ENCODE measurements at regions not wholly inside any gene's neighbourhood (a gene's known extent, or its start where the extent isn't known, plus 50 kb on each side); places are given as distances from the start of the nearest gene placed in this dataset.

DNA sequence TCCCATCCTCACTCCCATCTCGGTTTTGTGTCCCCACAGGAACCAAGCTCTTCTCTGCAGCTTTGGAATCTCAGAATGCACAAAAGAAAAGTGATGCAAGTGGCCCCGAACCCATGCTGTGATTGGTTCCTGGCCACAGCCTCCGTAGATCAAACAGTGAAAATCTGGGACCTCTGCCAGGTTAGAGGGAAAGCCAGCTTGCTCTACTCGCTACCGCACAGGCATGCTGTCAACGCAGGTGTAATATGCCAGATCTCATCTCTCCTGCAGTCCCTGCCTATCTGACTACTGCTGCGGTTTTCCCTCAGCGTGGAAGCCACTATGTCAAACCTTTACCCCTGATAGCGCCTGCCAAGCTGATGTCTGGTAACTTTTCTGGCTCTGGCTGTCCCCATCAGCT, 200.5 kb upstream of the LRRC4C start:
- Mint-ChIP-seq H3K4me3 (no peak overlapping the region), H3K36me3 (peaks cover 25% of the 10 kb centered on the region), H3K27me3 (ENCODE audit: low read depth in 2 of 2) (no peaks in the 10 kb centered on the region), H3K27ac (no peak overlapping the region), H3K4me1 (no peaks in the 10 kb centered on the region), H3K9me3 (peaks cover 11 to 26% of the 10 kb centered on the region in 2 donors)
- DNase-seq (no peak), ATAC-seq (no peak)
- Histone ChIP-seq H3K4me3 (ENCODE audit: low read length) (no peak overlapping the region), H3K27ac (ENCODE audit: low read length) (no peak overlapping the region), H3K36me3 (ENCODE audit: control insufficient read depth, insufficient read depth, low read length) (no peaks in the 10 kb centered on the region), H3K27me3 (ENCODE audit: control insufficient read depth, insufficient read depth, low read length) (no peaks in the 10 kb centered on the region), H3K4me1 (ENCODE audit: control insufficient read depth, insufficient read depth, low read length) (no peaks in the 10 kb centered on the region), H3K9me3 (ENCODE audit: control insufficient read depth, insufficient read depth, low read length) (peaks cover 9% of the 10 kb centered on the region)
- intact Hi-C loops (cut with micrococcal nuclease), result no loop called here
- WGBS (ENCODE audit: insufficient coverage), result 87% methylated on average over 9 of the region's 9 CpGs
- TF ChIP-seq, protein P1, sequence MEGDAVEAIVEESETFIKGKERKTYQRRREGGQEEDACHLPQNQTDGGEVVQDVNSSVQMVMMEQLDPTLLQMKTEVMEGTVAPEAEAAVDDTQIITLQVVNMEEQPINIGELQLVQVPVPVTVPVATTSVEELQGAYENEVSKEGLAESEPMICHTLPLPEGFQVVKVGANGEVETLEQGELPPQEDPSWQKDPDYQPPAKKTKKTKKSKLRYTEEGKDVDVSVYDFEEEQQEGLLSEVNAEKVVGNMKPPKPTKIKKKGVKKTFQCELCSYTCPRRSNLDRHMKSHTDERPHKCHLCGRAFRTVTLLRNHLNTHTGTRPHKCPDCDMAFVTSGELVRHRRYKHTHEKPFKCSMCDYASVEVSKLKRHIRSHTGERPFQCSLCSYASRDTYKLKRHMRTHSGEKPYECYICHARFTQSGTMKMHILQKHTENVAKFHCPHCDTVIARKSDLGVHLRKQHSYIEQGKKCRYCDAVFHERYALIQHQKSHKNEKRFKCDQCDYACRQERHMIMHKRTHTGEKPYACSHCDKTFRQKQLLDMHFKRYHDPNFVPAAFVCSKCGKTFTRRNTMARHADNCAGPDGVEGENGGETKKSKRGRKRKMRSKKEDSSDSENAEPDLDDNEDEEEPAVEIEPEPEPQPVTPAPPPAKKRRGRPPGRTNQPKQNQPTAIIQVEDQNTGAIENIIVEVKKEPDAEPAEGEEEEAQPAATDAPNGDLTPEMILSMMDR (IDR thresholded peaks at IDR 0.05), result no peak

DNA sequence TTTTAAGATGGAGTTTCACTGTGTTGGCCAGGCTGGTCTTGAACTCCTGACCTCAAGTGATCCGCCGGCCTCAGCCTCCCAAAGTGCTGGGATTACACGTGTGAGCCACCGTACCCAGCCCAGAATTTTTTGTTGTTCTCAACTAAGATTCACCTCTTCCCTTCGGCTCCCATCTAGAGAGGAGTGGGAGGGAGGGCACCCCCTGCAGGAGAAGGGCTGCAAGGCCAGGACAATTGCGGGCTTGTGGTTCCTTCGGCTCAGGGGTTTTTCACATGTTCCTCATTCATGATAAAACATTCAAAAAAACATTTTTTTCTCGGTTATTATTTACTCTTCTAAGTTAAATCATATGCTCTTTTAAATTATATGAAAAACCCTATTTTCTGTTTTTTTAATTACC, 201.1 kb upstream of the LRRC4C start:
- intact Hi-C loops (cut with micrococcal nuclease), result no loop called here
- TF ChIP-seq, protein P1 (IDR thresholded peaks at IDR 0.05), result no peak
- H3K9me3 Mint-ChIP-seq, result peaks cover 10 to 20% of the 10 kb centered on the region in 2 donors

GRCh38 chr11:41665441-41666360, 206.2 kb upstream of the LRRC4C start:
- Histone ChIP-seq H3K27me3 (ENCODE audit: control insufficient read depth, insufficient read depth, low read length) (no peaks in the 10 kb centered on the region), H3K27ac (ENCODE audit: low read length) (no peak overlapping the region), H3K4me3 (ENCODE audit: low read length) (no peak overlapping the region), H3K9me3 (ENCODE audit: control insufficient read depth, insufficient read depth, low read length) (peaks cover 7% of the 10 kb centered on the region), H3K36me3 (ENCODE audit: control insufficient read depth, insufficient read depth, low read length) (no peaks in the 10 kb centered on the region), H3K4me1 (ENCODE audit: control insufficient read depth, insufficient read depth, low read length) (no peaks in the 10 kb centered on the region)
- no peaks in the 10 kb centered on the region for H3K4me1 Mint-ChIP-seq
- DNase-seq, result no peak
- H3K36me3 Mint-ChIP-seq, result peaks cover 8% of the 10 kb centered on the region
- H3K4me3 Mint-ChIP-seq, result no peak overlapping the region
- H3K9me3 Mint-ChIP-seq, result peaks cover 8 to 23% of the 10 kb centered on the region in 2 donors
- WGBS (ENCODE audit: insufficient coverage), result 78% methylated on average over 7 of the region's 7 CpGs
- TF ChIP-seq, protein P1 (IDR thresholded peaks at IDR 0.05), result no peak
- intact Hi-C loops (cut with micrococcal nuclease), result no loop called here
- no peak for ATAC-seq
- H3K27me3 Mint-ChIP-seq (ENCODE audit: low read depth in 2 of 2), result no peaks in the 10 kb centered on the region
- H3K27ac Mint-ChIP-seq, result no peak overlapping the region

More for the DNA sequence above, 201.1 kb upstream of the LRRC4C start:
- Histone ChIP-seq H3K4me3 (ENCODE audit: low read length) (no peak overlapping the region), H3K36me3 (ENCODE audit: control insufficient read depth, insufficient read depth, low read length) (no peaks in the 10 kb centered on the region), H3K9me3 (ENCODE audit: control insufficient read depth, insufficient read depth, low read length) (peaks cover 9% of the 10 kb centered on the region), H3K4me1 (ENCODE audit: control insufficient read depth, insufficient read depth, low read length) (no peaks in the 10 kb centered on the region), H3K27ac (ENCODE audit: low read length) (no peak overlapping the region), H3K27me3 (ENCODE audit: control insufficient read depth, insufficient read depth, low read length) (no peaks in the 10 kb centered on the region)
- no peaks in the 10 kb centered on the region for H3K4me1 Mint-ChIP-seq
- no peaks in the 10 kb centered on the region for H3K27me3 Mint-ChIP-seq (ENCODE audit: low read depth in 2 of 2)
- H3K36me3 Mint-ChIP-seq, result peaks cover 19% of the 10 kb centered on the region
- WGBS (ENCODE audit: insufficient coverage), result 75% methylated on average over 4 of the region's 8 CpGs
- H3K4me3 Mint-ChIP-seq, result no peak overlapping the region
- DNase-seq, result no peak
- H3K27ac Mint-ChIP-seq, result no peak overlapping the region
- no peak for ATAC-seq

Measured in natural killer cell (primary cell).